HG02885 (cell line): ENCODE measurements at regions not wholly inside any gene's neighbourhood (a gene's known extent, or its start where the extent isn't known, plus 50 kb on each side); places are given as distances from the start of the nearest gene placed in this dataset.
"Not testable (repeated sequence)": the region's sequence is repeated elsewhere in the genome, so short reads cannot be mapped to it uniquely, and the experiment has no call there.

Experiments
- ATAC-seq: cut with Tn5 transposase; IDR thresholded peaks from one replicate; pipeline ENCODE4 v1.9.1; 2021; ENCODE audit warnings: mild to moderate bottlenecking; ENCODE audit not compliant: unreplicated experiment, poor library complexity

- no peak for ATAC-seq
These were observed 131.6 kb upstream of the NECTIN3 start for GRCh38 chr3:110940055-110940454.

- no peak for ATAC-seq
These were observed 126.8 kb upstream of the NECTIN3 start for GRCh38 chr3:110944782-110945181.

GRCh38 chr3:110946810-110947209 lies 124.8 kb upstream of the NECTIN3 start:
- no peak for ATAC-seq

GRCh38 chr3:110949194-110949593 lies 122.4 kb upstream of the NECTIN3 start:
- not testable (repeated sequence) for ATAC-seq

GRCh38 chr3:110955301-110955880 lies 116.2 kb upstream of the NECTIN3 start:
- no peak for ATAC-seq

GRCh38 chr3:110956081-110956480 lies 115.5 kb upstream of the NECTIN3 start:
- ATAC-seq, result no peak

GRCh38 chr3:110957247-110958025 lies 114.2 kb upstream of the NECTIN3 start:
- ATAC-seq, result no peak

- no peak for ATAC-seq
These were observed 113.1 kb upstream of the NECTIN3 start for GRCh38 chr3:110958313-110959147.

- ATAC-seq, result no peak
These were observed 105.6 kb upstream of the NECTIN3 start for GRCh38 chr3:110965976-110966375.

GRCh38 chr3:110966966-110967663 lies 104.5 kb upstream of the NECTIN3 start:
- ATAC-seq, result no peak

GRCh38 chr3:110968076-110968475 lies 103.5 kb upstream of the NECTIN3 start:
- no peak for ATAC-seq

- no peak for ATAC-seq
These were observed 102.1 kb upstream of the NECTIN3 start for GRCh38 chr3:110969229-110970211.

- no peak for ATAC-seq
These were observed 100.5 kb upstream of the NECTIN3 start for GRCh38 chr3:110971010-110971601.

- ATAC-seq, result no peak
These were observed 98.2 kb upstream of the NECTIN3 start for GRCh38 chr3:110973263-110973895.

GRCh38 chr3:110974902-110975301 lies 96.7 kb upstream of the NECTIN3 start:
- no peak for ATAC-seq

- ATAC-seq, result no peak
These were observed 87.0 kb upstream of the NECTIN3 start for GRCh38 chr3:110984456-110985250.

- no peak for ATAC-seq
These were observed 82.2 kb upstream of the NECTIN3 start for GRCh38 chr3:110989446-110989845.
